Astrocyte (in vitro differentiated cells and primary cell): ENCODE measurements at regions not wholly inside any gene's neighbourhood (a gene's known extent, or its start where the extent isn't known, plus 50 kb on each side); places are given as distances from the start of the nearest gene placed in this dataset.

ENCODE experiments used
- DNase-seq: peaks from one replicate; pipeline ENCODE4 v3.0.0-alpha.2; 2010; ENCODE audit warnings: low read depth
- FAIRE-seq: peaks from 2 replicates; lab custom pipeline; 2011; peaks lifted over from hg19 to GRCh38; lab: Jason Lieb, UNC
- H2AFZ ChIP-seq: 2 replicates; pipeline ENCODE4 v1.6.0; 2012; ENCODE audit warnings: low read depth, low read length, inconsistent platforms
- H3K27ac ChIP-seq: 2 replicates; pipeline ENCODE4 v1.5.1; 2011; ENCODE audit warnings: low read depth, low read length, inconsistent platforms
- H3K27me3 ChIP-seq: 2 replicates; pipeline ENCODE4 v1.6.0; 2011; ENCODE audit warnings: low read length, inconsistent platforms; ENCODE audit not compliant: insufficient read depth
- H3K36me3 ChIP-seq: 2 replicates; pipeline ENCODE4 v1.5.1; 2011; ENCODE audit warnings: low read length, inconsistent platforms; ENCODE audit not compliant: insufficient read depth
- H3K4me1 ChIP-seq: 2 replicates; pipeline ENCODE4 v1.5.1; 2011; ENCODE audit warnings: low read length, inconsistent platforms; ENCODE audit not compliant: insufficient read depth
- H3K4me2 ChIP-seq: 2 replicates; pipeline ENCODE4 v1.6.0; 2012; ENCODE audit warnings: low read length, inconsistent platforms
- H3K4me3 ChIP-seq: 2 replicates; pipeline ENCODE4 v1.5.1; 2011; ENCODE audit warnings: low read depth, mild to moderate bottlenecking, low read length, inconsistent platforms; ENCODE audit not compliant: insufficient read depth
- H3K79me2 ChIP-seq: 2 replicates; pipeline ENCODE4 v1.6.0; 2012; ENCODE audit warnings: mild to moderate bottlenecking, low read length, inconsistent platforms; ENCODE audit not compliant: insufficient read depth
- H3K9ac ChIP-seq: 2 replicates; pipeline ENCODE4 v1.6.0; 2012; ENCODE audit warnings: mild to moderate bottlenecking, low read length, inconsistent platforms
- H3K9me3 ChIP-seq: 2 replicates; pipeline ENCODE4 v1.5.1; 2012; ENCODE audit warnings: low read depth, mild to moderate bottlenecking, low read length, inconsistent platforms; ENCODE audit not compliant: insufficient read depth
- H4K20me1 ChIP-seq: 2 replicates; pipeline ENCODE4 v1.6.0; 2012; ENCODE audit warnings: low read length, inconsistent platforms; ENCODE audit not compliant: insufficient read depth
- H3K27ac Mint-ChIP-seq: one replicate; pipeline ENCODE4 v1.8.0; 2021; ENCODE audit warnings: mild to moderate bottlenecking, mixed read lengths; ENCODE audit not compliant: unreplicated experiment
- H3K27me3 Mint-ChIP-seq: one replicate; pipeline ENCODE4 v1.8.0; 2021; ENCODE audit warnings: low read depth, mixed read lengths; ENCODE audit not compliant: unreplicated experiment
- H3K36me3 Mint-ChIP-seq: one replicate; pipeline ENCODE4 v1.8.0; 2021; ENCODE audit warnings: low read depth, mixed read lengths; ENCODE audit not compliant: unreplicated experiment
- H3K4me1 Mint-ChIP-seq: one replicate; pipeline ENCODE4 v1.8.0; 2021; ENCODE audit warnings: low read depth, mixed read lengths; ENCODE audit not compliant: unreplicated experiment
- H3K4me3 Mint-ChIP-seq: one replicate; pipeline ENCODE4 v1.8.0; 2021; ENCODE audit warnings: mild to moderate bottlenecking, moderate library complexity, mixed read lengths; ENCODE audit not compliant: unreplicated experiment
- H3K9me3 Mint-ChIP-seq: one replicate; pipeline ENCODE4 v1.8.0; 2021; ENCODE audit warnings: mild to moderate bottlenecking, mixed read lengths; ENCODE audit not compliant: unreplicated experiment
- CTCF ChIP-seq: IDR thresholded peaks from 2 replicates; pipeline ENCODE4 v1.5.1; 2011; ENCODE audit warnings: low read depth, mild to moderate bottlenecking, inconsistent platforms, low read length, moderate library complexity; ENCODE audit not compliant: insufficient read depth
- EZH2 ChIP-seq: IDR thresholded peaks from 2 replicates; pipeline ENCODE4 v1.6.1; 2012; ENCODE audit warnings: mild to moderate bottlenecking, low read length, inconsistent platforms; ENCODE audit not compliant: insufficient read depth

GRCh38 chr9:1460143-1460769, 410.1 kb downstream of the DMRT2 start:
- no peak overlapping the region for H3K4me3 ChIP-seq
- Mint-ChIP-seq H3K4me1 (peaks cover 7% of the 10 kb centered on the region), H3K27ac (no peak overlapping the region), H3K27me3 (no peaks in the 10 kb centered on the region), H3K4me3 (no peak overlapping the region), H3K36me3 (no peaks in the 10 kb centered on the region), H3K9me3 (no peaks in the 10 kb centered on the region)
- H3K4me1 ChIP-seq = no peaks in the 10 kb centered on the region
- no peak for DNase-seq
- TF ChIP-seq EZH2 (no peak), CTCF (no peak)
- H3K4me2 ChIP-seq = no peak overlapping the region
- no peaks in the 10 kb centered on the region for H3K27me3 ChIP-seq
- no peak overlapping the region for H3K9ac ChIP-seq
- no peak overlapping the region for H3K27ac ChIP-seq
- no peaks in the 10 kb centered on the region for H4K20me1 ChIP-seq
- H3K9me3 ChIP-seq = no peaks in the 10 kb centered on the region
- no peaks in the 10 kb centered on the region for H3K36me3 ChIP-seq
- FAIRE-seq = no peak
- no peaks in the 10 kb centered on the region for H3K79me2 ChIP-seq
- no peak overlapping the region for H2AFZ ChIP-seq

GRCh38 chr9:1461812-1462211, 411.7 kb downstream of the DMRT2 start:
- H3K36me3 Mint-ChIP-seq = no peaks in the 10 kb centered on the region
- no peaks in the 10 kb centered on the region for H3K27me3 Mint-ChIP-seq
- H3K27ac Mint-ChIP-seq = no peak overlapping the region
- H3K9me3 ChIP-seq = peaks cover 5% of the 10 kb centered on the region
- no peak overlapping the region for H3K27ac ChIP-seq
- no peaks in the 10 kb centered on the region for H4K20me1 ChIP-seq
- TF ChIP-seq EZH2 (no peak), CTCF (no peak)
- H3K9ac ChIP-seq = no peak overlapping the region
- DNase-seq (no peak), FAIRE-seq (no peak)
- no peaks in the 10 kb centered on the region for H3K27me3 ChIP-seq
- H3K4me3 ChIP-seq = no peak overlapping the region
- no peak overlapping the region for H3K4me2 ChIP-seq
- H2AFZ ChIP-seq = no peak overlapping the region
- no peaks in the 10 kb centered on the region for H3K4me1 ChIP-seq
- no peaks in the 10 kb centered on the region for H3K36me3 ChIP-seq
- no peak overlapping the region for H3K4me3 Mint-ChIP-seq
- H3K9me3 Mint-ChIP-seq = no peaks in the 10 kb centered on the region
- H3K79me2 ChIP-seq = no peaks in the 10 kb centered on the region
- peaks cover 7% of the 10 kb centered on the region for H3K4me1 Mint-ChIP-seq

- Histone ChIP-seq H3K27me3 (no peaks in the 10 kb centered on the region), H3K9me3 (peaks cover 5% of the 10 kb centered on the region), H2AFZ (no peak overlapping the region), H3K4me3 (no peak overlapping the region), H3K27ac (no peak overlapping the region), H3K4me2 (no peak overlapping the region), H3K4me1 (no peaks in the 10 kb centered on the region), H3K9ac (no peak overlapping the region), H3K79me2 (no peaks in the 10 kb centered on the region), H3K36me3 (no peaks in the 10 kb centered on the region), H4K20me1 (no peaks in the 10 kb centered on the region)
- Mint-ChIP-seq H3K4me3 (no peak overlapping the region), H3K4me1 (peaks cover 7% of the 10 kb centered on the region), H3K27me3 (no peaks in the 10 kb centered on the region), H3K9me3 (no peaks in the 10 kb centered on the region), H3K36me3 (no peaks in the 10 kb centered on the region), H3K27ac (peak overlapping the region; percentile 54)
- no peak for DNase-seq
- no peak for TF ChIP-seq CTCF
- TF ChIP-seq EZH2 = no peak
- FAIRE-seq = no peak
These were observed 412.6 kb downstream of the DMRT2 start for GRCh38 chr9:1462626-1463308.
